ENCODE measurements at regions not wholly inside any gene's neighbourhood (a gene's known extent, or its start where the extent isn't known, plus 50 kb on each side); places are given as distances from the start of the nearest gene placed in this dataset.

- 84 to 90% (median 86%) methylated on average over 4 of the region's 4 CpGs for WGBS, 5 donors
- intact Hi-C loops (cut with DNase I; ENCODE audit: low total_unique reads), result no loop called here
- no peak for TF ChIP-seq EP300 (IDR thresholded peaks at IDR 0.05)
- TF ChIP-seq POLR2AphosphoS5 (IDR thresholded peaks at IDR 0.05), result no peak
- no peak for TF ChIP-seq POLR2A (IDR thresholded peaks at IDR 0.05)
- TF ChIP-seq CTCF (IDR thresholded peaks at IDR 0.05), result no peak
Observed at GRCh38 chr3:5431146-5431545, 243.6 kb downstream of the EDEM1 start.

GRCh38 chr3:5431811-5432378, 244.4 kb downstream of the EDEM1 start:
- intact Hi-C loops (cut with DNase I; ENCODE audit: low total_unique reads), result no loop called here
- no peak for TF ChIP-seq POLR2A (IDR thresholded peaks at IDR 0.05)
- no peak for TF ChIP-seq EP300 (IDR thresholded peaks at IDR 0.05)
- TF ChIP-seq POLR2AphosphoS5 (IDR thresholded peaks at IDR 0.05), result no peak
- no peak for TF ChIP-seq CTCF (IDR thresholded peaks at IDR 0.05)
- Histone ChIP-seq H3K27me3 (no peaks in the 10 kb centered on the region), H3K4me3 (no peak overlapping the region), H3K9me3 (no peaks in the 10 kb centered on the region), H3K36me3 (no peaks in the 10 kb centered on the region), H3K4me1 (no peaks in the 10 kb centered on the region), H3K27ac (no peak overlapping the region)
- no peak for DNase-seq
- 85 to 91% (median 89%) methylated on average over 5 of the region's 5 CpGs for WGBS, 5 donors

More at GRCh38 chr3:5431146-5431545, 243.6 kb downstream of the EDEM1 start:
- no peaks in the 10 kb centered on the region for H3K27me3 ChIP-seq
- H3K4me1 ChIP-seq, result peaks cover 0 to 4% (median 0%) of the 10 kb centered on the region in 4 donors
- no peak overlapping the region for H3K4me3 ChIP-seq
- H3K9me3 ChIP-seq, result no peaks in the 10 kb centered on the region
- no peaks in the 10 kb centered on the region for H3K36me3 ChIP-seq
- no peak overlapping the region for H3K27ac ChIP-seq
- no peak for DNase-seq

- no peaks in the 10 kb centered on the region for H3K36me3 ChIP-seq
- H3K9me3 ChIP-seq, result no peaks in the 10 kb centered on the region
- H3K4me3 ChIP-seq, result no peak overlapping the region
- no peaks in the 10 kb centered on the region for H3K27me3 ChIP-seq
- H3K27ac ChIP-seq, result no peak overlapping the region
- DNase-seq, result no peak
- intact Hi-C loops (cut with DNase I; ENCODE audit: low total_unique reads), result no loop called here
- peaks cover 0 to 7% (median 0%) of the 10 kb centered on the region in 4 donors for H3K4me1 ChIP-seq
- WGBS, 5 donors, result 75 to 86% (median 82%) methylated on average over 5 of the region's 5 CpGs
- TF ChIP-seq EP300 (IDR thresholded peaks at IDR 0.05), result no peak
- TF ChIP-seq CTCF (IDR thresholded peaks at IDR 0.05), result no peak
- no peak for TF ChIP-seq POLR2A (IDR thresholded peaks at IDR 0.05)
- TF ChIP-seq POLR2AphosphoS5 (IDR thresholded peaks at IDR 0.05), result no peak
Observed at GRCh38 chr3:5437296-5437782, 249.8 kb downstream of the EDEM1 start.

- intact Hi-C loops (cut with DNase I; ENCODE audit: low total_unique reads), result no loop called here
- H3K27me3 ChIP-seq, result no peaks in the 10 kb centered on the region
- no peaks in the 10 kb centered on the region for H3K9me3 ChIP-seq
- peaks cover 0 to 7% (median 0%) of the 10 kb centered on the region in 4 donors for H3K4me1 ChIP-seq
- no peak overlapping the region for H3K4me3 ChIP-seq
- WGBS, 5 donors, result 12 to 32% (median 24%) methylated on average over 3 of the region's 3 CpGs
- H3K27ac ChIP-seq, result no peak overlapping the region
- TF ChIP-seq CTCF (IDR thresholded peaks at IDR 0.05), result no peak
- TF ChIP-seq EP300 (IDR thresholded peaks at IDR 0.05), result no peak
- no peak for TF ChIP-seq POLR2AphosphoS5 (IDR thresholded peaks at IDR 0.05)
- no peak for TF ChIP-seq POLR2A (IDR thresholded peaks at IDR 0.05)
- H3K36me3 ChIP-seq, result no peaks in the 10 kb centered on the region
- DNase-seq, result no peak
Observed at GRCh38 chr3:5437783-5438323, 250.3 kb downstream of the EDEM1 start.

Data from stomach (tissue), 8 donors.